HG02623 (cell line): ENCODE measurements at regions not wholly inside any gene's neighbourhood (a gene's known extent, or its start where the extent isn't known, plus 50 kb on each side); places are given as distances from the start of the nearest gene placed in this dataset.

Source experiments
- ATAC-seq: cut with Tn5 transposase; IDR thresholded peaks from one replicate; pipeline ENCODE4 v1.9.1; 2021; ENCODE audit warnings: moderate library complexity; ENCODE audit not compliant: unreplicated experiment

- no peak for ATAC-seq
Measured at GRCh38 chr2:118223511-118223991, 135.3 kb downstream of the INSIG2 start.

GRCh38 chr2:118222672-118223421, 134.6 kb downstream of the INSIG2 start:
- ATAC-seq: no peak

GRCh38 chr2:118222273-118222594, 134.0 kb downstream of the INSIG2 start:
- ATAC-seq: no peak

GRCh38 chr2:118221536-118222272, 133.4 kb downstream of the INSIG2 start:
- ATAC-seq: peak; percentile 47

GRCh38 chr2:118219611-118220010, 131.3 kb downstream of the INSIG2 start:
- ATAC-seq: no peak

GRCh38 chr2:118216224-118216623, 128.0 kb downstream of the INSIG2 start:
- no peak for ATAC-seq

- no peak for ATAC-seq
Measured at GRCh38 chr2:118209727-118210126, 121.5 kb downstream of the INSIG2 start.

GRCh38 chr2:118207889-118208288, 119.6 kb downstream of the INSIG2 start:
- ATAC-seq: no peak

- peak; percentile 95 for ATAC-seq
Measured at GRCh38 chr2:118202707-118203303, 114.5 kb downstream of the INSIG2 start.

GRCh38 chr2:118198268-118198667, 110.0 kb downstream of the INSIG2 start:
- ATAC-seq: no peak

GRCh38 chr2:118197011-118197675, 108.9 kb downstream of the INSIG2 start:
- no peak for ATAC-seq

GRCh38 chr2:118190474-118190873, 102.2 kb downstream of the INSIG2 start:
- ATAC-seq: no peak

- no peak for ATAC-seq
Measured at GRCh38 chr2:118186858-118187254, 98.6 kb downstream of the INSIG2 start.

- peak; percentile 91 for ATAC-seq
Measured at GRCh38 chr2:118186110-118186857, 98.0 kb downstream of the INSIG2 start.

- peak; percentile 73 for ATAC-seq
Measured at GRCh38 chr2:118185210-118186109, 97.2 kb downstream of the INSIG2 start.

- ATAC-seq: no peak
Measured at GRCh38 chr2:118183381-118183780, 95.1 kb downstream of the INSIG2 start.

- ATAC-seq: no peak
Measured at GRCh38 chr2:118179445-118179844, 91.2 kb downstream of the INSIG2 start.

GRCh38 chr2:118177884-118178283, 89.6 kb downstream of the INSIG2 start:
- no peak for ATAC-seq

- no peak for ATAC-seq
Measured at GRCh38 chr2:118177318-118177717, 89.0 kb downstream of the INSIG2 start.

GRCh38 chr2:118176601-118177000, 88.3 kb downstream of the INSIG2 start:
- ATAC-seq: no peak
